ENCODE measurements at regions not wholly inside any gene's neighbourhood (a gene's known extent, or its start where the extent isn't known, plus 50 kb on each side); places are given as distances from the start of the nearest gene placed in this dataset.

DNA sequence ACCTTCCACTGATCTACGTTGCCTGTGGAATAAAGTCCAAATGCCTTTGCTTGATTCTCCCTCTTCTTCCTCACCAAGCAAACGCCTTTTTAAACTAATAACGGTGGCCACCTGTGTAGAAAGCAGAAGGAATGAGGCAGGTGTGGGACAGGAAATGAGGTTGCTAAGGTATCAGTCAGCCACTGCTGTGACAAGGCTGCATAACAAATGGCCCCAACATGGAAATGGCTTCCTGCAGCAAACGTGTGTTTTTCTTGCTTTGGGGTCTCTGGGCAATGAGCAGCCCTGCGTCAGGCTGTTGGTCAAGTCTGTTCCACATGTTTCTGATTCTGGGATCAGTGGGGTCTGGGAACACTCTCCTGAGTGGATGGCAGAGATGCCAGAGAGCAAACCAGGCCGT, 56.0 kb upstream of the EN2 start:
- TF ChIP-seq CTCF (IDR thresholded peaks at IDR 0.05; ENCODE audit: extremely low read depth in 1 of 2, insufficient read depth in 1 of 2, low read depth in 1 of 2, low read length in 2 of 2): no peak
- TF ChIP-seq, protein P1, sequence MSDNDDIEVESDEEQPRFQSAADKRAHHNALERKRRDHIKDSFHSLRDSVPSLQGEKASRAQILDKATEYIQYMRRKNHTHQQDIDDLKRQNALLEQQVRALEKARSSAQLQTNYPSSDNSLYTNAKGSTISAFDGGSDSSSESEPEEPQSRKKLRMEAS (IDR thresholded peaks at IDR 0.05; ENCODE audit: insufficient read depth, insufficient read length): no peak
